HEK293T (cell line): ENCODE measurements at regions not wholly inside any gene's neighbourhood (a gene's known extent, or its start where the extent isn't known, plus 50 kb on each side); places are given as distances from the start of the nearest gene placed in this dataset.

Experiments
- BHLHE40 ChIP-seq: fragments of 450-650 bp; IDR thresholded peaks from 2 replicates; pipeline ENCODE4 v1.6.1; 2016; ENCODE audit warnings: mild to moderate bottlenecking, moderate library complexity, borderline replicate concordance
- TARDBP ChIP-seq: fragments of 450-650 bp; IDR thresholded peaks from 2 replicates; pipeline ENCODE4 v1.6.1; 2016

GRCh38 chr10:52874581-52874980 is 102.0 kb upstream of the MBL2 start:
- TF ChIP-seq TARDBP (no peak), BHLHE40 (no peak)
